KMS-11 (cell line): ENCODE measurements at regions not wholly inside any gene's neighbourhood (a gene's known extent, or its start where the extent isn't known, plus 50 kb on each side); places are given as distances from the start of the nearest gene placed in this dataset.
"Not testable (repeated sequence)": the region's sequence is repeated elsewhere in the genome, so short reads cannot be mapped to it uniquely, and the experiment has no call there.

ENCODE experiments used
- H2AFZ ChIP-seq: fragments of 200-600 bp; sonication (generic); 2 replicates; pipeline ENCODE4 v1.6.1; 2016; ENCODE audit warnings: antibody characterized with exemption, mixed run types, low read depth
- H3K27ac ChIP-seq: fragments of 200-600 bp; sonication (generic); 2 replicates; pipeline ENCODE4 v1.6.1; 2016; ENCODE audit warnings: mild to moderate bottlenecking, mixed run types
- H3K27me3 ChIP-seq: fragments of 200-600 bp; sonication (generic); 2 replicates; pipeline ENCODE4 v1.6.1; 2017; ENCODE audit warnings: mild to moderate bottlenecking, low read depth, mixed run types, moderate library complexity; ENCODE audit not compliant: insufficient read depth
- H3K36me3 ChIP-seq: fragments of 200-600 bp; sonication (generic); 2 replicates; pipeline ENCODE4 v1.6.1; 2017; ENCODE audit warnings: mild to moderate bottlenecking, mixed run types; ENCODE audit not compliant: insufficient read depth
- H3K4me1 ChIP-seq: fragments of 200-600 bp; sonication (generic); 2 replicates; pipeline ENCODE4 v1.6.1; 2016; ENCODE audit warnings: mild to moderate bottlenecking, low read depth, mixed run types; ENCODE audit not compliant: poor library complexity, severe bottlenecking
- H3K4me2 ChIP-seq: fragments of 200-600 bp; sonication (generic); 2 replicates; pipeline ENCODE4 v1.7.0; 2016; ENCODE audit warnings: mild to moderate bottlenecking, mixed run types
- H3K4me3 ChIP-seq: fragments of 200-600 bp; sonication (generic); IDR thresholded peaks from 2 replicates; pipeline ENCODE4 v1.6.1; 2017; ENCODE audit warnings: low read depth, low read length, mixed read lengths; ENCODE audit not compliant: insufficient read depth
- H3K79me2 ChIP-seq: fragments of 200-600 bp; sonication (generic); 2 replicates; pipeline ENCODE4 v1.6.1; 2016; ENCODE audit warnings: low read depth, mixed run types; ENCODE audit not compliant: insufficient read depth
- H3K9ac ChIP-seq: fragments of 200-600 bp; sonication (generic); 2 replicates; pipeline ENCODE4 v1.6.1; 2016; ENCODE audit warnings: mild to moderate bottlenecking, mixed run types
- H4K20me1 ChIP-seq: fragments of 200-600 bp; sonication (generic); 2 replicates; pipeline ENCODE4 v1.6.1; 2016; ENCODE audit warnings: mild to moderate bottlenecking, mixed run types; ENCODE audit not compliant: insufficient read depth
- CTCF ChIP-seq: fragments of 200-600 bp; sonication (generic); conservative IDR thresholded peaks from 2 replicates; pipeline ENCODE4 v1.6.1; 2017; ENCODE audit warnings: low read depth, mild to moderate bottlenecking, antibody characterized with exemption, low read length, moderate library complexity, mixed read lengths

- no peak for TF ChIP-seq CTCF
- Histone ChIP-seq H3K9ac (no peak overlapping the region), H3K27me3 (no peaks in the 10 kb centered on the region), H2AFZ (no peak overlapping the region), H3K36me3 (no peaks in the 10 kb centered on the region; the same call in 1 of the 2 replicates), H4K20me1 (no peaks in the 10 kb centered on the region), H3K27ac (no peak overlapping the region), H3K4me3 (no peak overlapping the region), H3K4me1 (no peaks in the 10 kb centered on the region), H3K4me2 (no peak overlapping the region), H3K79me2 (no peaks in the 10 kb centered on the region)
Observed at GRCh38 chr4:92021788-92022187, 282.0 kb upstream of the GRID2 start.

GRCh38 chr4:92028830-92029229 is 274.9 kb upstream of the GRID2 start:
- not testable (repeated sequence) for H3K4me3 ChIP-seq, H3K27me3 ChIP-seq, H3K9ac ChIP-seq

GRCh38 chr4:92031825-92032224 is 271.9 kb upstream of the GRID2 start:
- no peaks in the 10 kb centered on the region for H3K79me2 ChIP-seq
- H3K9ac ChIP-seq: no peak overlapping the region
- H4K20me1 ChIP-seq: no peaks in the 10 kb centered on the region
- no peak overlapping the region for H3K27ac ChIP-seq
- no peaks in the 10 kb centered on the region for H3K27me3 ChIP-seq
- no peak overlapping the region for H3K4me2 ChIP-seq
- TF ChIP-seq CTCF: no peak
- no peak overlapping the region for H3K4me3 ChIP-seq
- H2AFZ ChIP-seq: no peak overlapping the region
- no peaks in the 10 kb centered on the region for H3K36me3 ChIP-seq
- H3K4me1 ChIP-seq: no peaks in the 10 kb centered on the region

More at GRCh38 chr4:92028830-92029229, 274.9 kb upstream of the GRID2 start:
- not testable (repeated sequence) for H3K79me2 ChIP-seq, H4K20me1 ChIP-seq, H2AFZ ChIP-seq, H3K36me3 ChIP-seq, H3K4me2 ChIP-seq, H3K4me1 ChIP-seq, H3K27ac ChIP-seq

- H3K36me3 ChIP-seq: no peaks in the 10 kb centered on the region
- no peaks in the 10 kb centered on the region for H3K79me2 ChIP-seq
- no peak overlapping the region for H3K27ac ChIP-seq
- H3K4me1 ChIP-seq: no peaks in the 10 kb centered on the region
- H3K4me2 ChIP-seq: no peak overlapping the region
- no peak for TF ChIP-seq CTCF
- H3K9ac ChIP-seq: no peak overlapping the region
- no peak overlapping the region for H3K4me3 ChIP-seq
- no peaks in the 10 kb centered on the region for H4K20me1 ChIP-seq
- no peak overlapping the region for H2AFZ ChIP-seq
- H3K27me3 ChIP-seq: no peaks in the 10 kb centered on the region
Observed at GRCh38 chr4:92035666-92036065, 268.1 kb upstream of the GRID2 start.

GRCh38 chr4:92045718-92046117 is 258.0 kb upstream of the GRID2 start:
- TF ChIP-seq CTCF: no peak
- Histone ChIP-seq H2AFZ (no peak overlapping the region), H3K79me2 (no peaks in the 10 kb centered on the region), H3K4me1 (no peaks in the 10 kb centered on the region), H3K9ac (no peak overlapping the region), H3K27ac (no peak overlapping the region), H3K27me3 (no peaks in the 10 kb centered on the region), H4K20me1 (no peaks in the 10 kb centered on the region), H3K36me3 (no peaks in the 10 kb centered on the region), H3K4me3 (no peak overlapping the region), H3K4me2 (no peak overlapping the region)
